HL-60/S4 treated with phorbol 12-myristate 13-acetate at 8.2 ng/mL for 4 days and 3 days (cell line): ENCODE measurements at regions not wholly inside any gene's neighbourhood (a gene's known extent, or its start where the extent isn't known, plus 50 kb on each side); places are given as distances from the start of the nearest gene placed in this dataset.
"Not testable (repeated sequence)": the region's sequence is repeated elsewhere in the genome, so short reads cannot be mapped to it uniquely, and the experiment has no call there.

Experiments
- in situ Hi-C: fragments of 300-500 bp; cut with MboI; formaldehyde crosslinking; loops from 2 replicates; pipeline ENCODE4 v1.15.0; 2022; ENCODE audit warnings: low sequenced_read_pairs

- in situ Hi-C loops: loop anchor here (10.0 kb wide), 1 partner anchor 127 kb away; no protein-coding TSS in a partner anchor
Observed at GRCh38 chr21:33121715-33122475, 52.0 kb downstream of the OLIG1 start.

GRCh38 chr21:33122507-33122906 is 52.6 kb downstream of the OLIG1 start:
- in situ Hi-C loops: loop anchor here (10.0 kb wide), 1 partner anchor 128 kb away; no protein-coding TSS in a partner anchor

- in situ Hi-C loops: loop anchor here (10.0 kb wide), 1 partner anchor 129 kb away; no protein-coding TSS in a partner anchor
Observed at GRCh38 chr21:33123374-33124123, 53.6 kb downstream of the OLIG1 start.

GRCh38 chr21:33124889-33125288 is 54.9 kb downstream of the OLIG1 start:
- in situ Hi-C loops: loop anchor here (10.0 kb wide), 1 partner anchor 130 kb away; no protein-coding TSS in a partner anchor

- in situ Hi-C loops: loop anchor here (10.0 kb wide), 1 partner anchor 131 kb away; no protein-coding TSS in a partner anchor
Observed at GRCh38 chr21:33125680-33126375, 55.9 kb downstream of the OLIG1 start.

GRCh38 chr21:33126569-33126968 is 56.6 kb downstream of the OLIG1 start:
- in situ Hi-C loops: loop anchor here (10.0 kb wide), 1 partner anchor 132 kb away; no protein-coding TSS in a partner anchor

- in situ Hi-C loops: loop anchor here (10.0 kb wide), 1 partner anchor 133 kb away; no protein-coding TSS in a partner anchor
Observed at GRCh38 chr21:33127154-33127867, 57.4 kb downstream of the OLIG1 start.

GRCh38 chr21:33127868-33128242 is 57.9 kb downstream of the OLIG1 start:
- in situ Hi-C loops: loop anchor here (10.0 kb wide), 1 partner anchor 133 kb away; no protein-coding TSS in a partner anchor

- in situ Hi-C loops: loop anchor here (10.0 kb wide), 1 partner anchor 134 kb away; no protein-coding TSS in a partner anchor
Observed at GRCh38 chr21:33128538-33128937, 58.6 kb downstream of the OLIG1 start.

GRCh38 chr21:33132054-33132453 is 62.1 kb downstream of the OLIG1 start:
- in situ Hi-C loops: no loop called here

GRCh38 chr21:33133892-33134291 is 64.0 kb downstream of the OLIG1 start:
- in situ Hi-C loops: no loop called here

- in situ Hi-C loops: no loop called here
Observed at GRCh38 chr21:33135925-33136324, 66.0 kb downstream of the OLIG1 start.

GRCh38 chr21:33136847-33137502 is 67.0 kb downstream of the OLIG1 start:
- in situ Hi-C loops: no loop called here

- in situ Hi-C loops: no loop called here
Observed at GRCh38 chr21:33139084-33139483, 69.1 kb downstream of the OLIG1 start.

GRCh38 chr21:33140288-33140687 is 70.3 kb downstream of the OLIG1 start:
- in situ Hi-C loops: no loop called here

GRCh38 chr21:33146467-33146866 is 76.5 kb downstream of the OLIG1 start:
- in situ Hi-C loops: no loop called here

- in situ Hi-C loops: no loop called here
Observed at GRCh38 chr21:33149181-33149580, 79.2 kb downstream of the OLIG1 start.

GRCh38 chr21:33150968-33151367 is 78.8 kb upstream of the IFNAR2 start:
- in situ Hi-C loops: not testable (repeated sequence)

- in situ Hi-C loops: no loop called here
Observed at GRCh38 chr21:33151941-33152731, 77.6 kb upstream of the IFNAR2 start.
